PC-9 (cell line): ENCODE measurements at regions not wholly inside any gene's neighbourhood (a gene's known extent, or its start where the extent isn't known, plus 50 kb on each side); places are given as distances from the start of the nearest gene placed in this dataset.

Experiments used
- BruUV-seq: library from RNA; stranded (reverse); fragments of 400-500 nt; replicated peaks from 2 replicates; lab custom pipeline; 2021; lab: Mats Ljungman, UMichigan
- CTCF ChIA-PET: fragments of 300-600 bp; sonication (Branson Sonifier 250); formaldehyde crosslinking; loops from one replicate; lab custom pipeline; 2022; ENCODE audit warnings: antibody characterized with exemption; lab: Charles Lee
- POLR2A ChIA-PET: fragments of 300-600 bp; sonication (Branson Sonifier 250); formaldehyde crosslinking; loops from one replicate; lab custom pipeline; 2022; ENCODE audit warnings: antibody characterized with exemption; ENCODE audit not compliant: unreplicated experiment; lab: Charles Lee
- DNase-seq, 2 experiments: peaks; one replicate each; pipeline versions ENCODE4 v3.0.0 to v3.0.0-alpha.2; 2015 to 2022; ENCODE audit warnings: mixed read lengths in 1 of 2
- H2AFZ ChIP-seq: fragments of 200-600 bp; sonication (generic); 2 replicates; pipeline ENCODE4 v1.8.1; 2017; ENCODE audit warnings: antibody characterized with exemption
- H3F3A ChIP-seq: fragments of 200-600 bp; sonication (generic); 2 replicates; pipeline ENCODE4 v1.8.1; 2017; ENCODE audit warnings: antibody characterized with exemption, mild to moderate bottlenecking, low read depth; ENCODE audit not compliant: insufficient read depth
- H3K27ac ChIP-seq: fragments of 200-600 bp; sonication (generic); 2 replicates; pipeline ENCODE4 v1.6.1; 2016; ENCODE audit warnings: mixed run types
- H3K27me3 ChIP-seq: fragments of 200-600 bp; sonication (generic); 2 replicates; pipeline ENCODE4 v1.6.1; 2016; ENCODE audit warnings: low read depth, mixed run types; ENCODE audit not compliant: insufficient read depth
- H3K36me3 ChIP-seq: fragments of 200-600 bp; sonication (generic); 2 replicates; pipeline ENCODE4 v1.6.1; 2016; ENCODE audit warnings: low read depth, mixed run types
- H3K4me1 ChIP-seq: fragments of 200-600 bp; sonication (generic); replicated peaks from 2 replicates; pipeline ENCODE4 v1.6.1; 2016; ENCODE audit warnings: mixed run types; ENCODE audit not compliant: insufficient read depth
- H3K4me2 ChIP-seq: fragments of 200-600 bp; sonication (generic); 2 replicates; pipeline ENCODE4 v1.6.1; 2017; ENCODE audit warnings: mixed run types
- H3K4me3 ChIP-seq: fragments of 200-600 bp; sonication (generic); 2 replicates; pipeline ENCODE4 v1.6.1; 2016; ENCODE audit warnings: mixed run types
- H3K79me2 ChIP-seq: fragments of 200-600 bp; sonication (generic); 2 replicates; pipeline ENCODE4 v1.6.1; 2017; ENCODE audit warnings: low read depth, mixed run types
- H3K9me2 ChIP-seq: fragments of 200-600 bp; sonication (generic); 2 replicates; pipeline ENCODE4 v1.8.1; 2017; ENCODE audit warnings: mild to moderate bottlenecking; ENCODE audit not compliant: insufficient read depth
- H3K9me3 ChIP-seq: fragments of 200-600 bp; sonication (generic); 2 replicates; pipeline ENCODE4 v1.8.1; 2016; ENCODE audit warnings: low read depth; ENCODE audit not compliant: insufficient read depth
- H4K20me1 ChIP-seq: fragments of 200-600 bp; sonication (generic); 2 replicates; pipeline ENCODE4 v1.8.1; 2017; ENCODE audit not compliant: insufficient read depth
- EZH2 ChIP-seq: fragments of 200-600 bp; sonication (generic); IDR thresholded peaks from 2 replicates; pipeline ENCODE4 v1.8.0; 2017; ENCODE audit warnings: antibody characterized with exemption, low read depth
- intact Hi-C: fragments of 100-400 bp; cut with micrococcal nuclease; formaldehyde crosslinking; loops from one replicate; pipeline ENCODE4 v1.10.0; 2022; ENCODE audit not compliant: unreplicated experiment
- TF ChIP-seq, protein P1 (sequence below): fragments of 200-600 bp; sonication (generic); conservative IDR thresholded peaks from 2 replicates; pipeline ENCODE4 v1.6.1; 2017; ENCODE audit warnings: mixed run types, antibody characterized with exemption, mild to moderate bottlenecking, moderate library complexity

DNA sequence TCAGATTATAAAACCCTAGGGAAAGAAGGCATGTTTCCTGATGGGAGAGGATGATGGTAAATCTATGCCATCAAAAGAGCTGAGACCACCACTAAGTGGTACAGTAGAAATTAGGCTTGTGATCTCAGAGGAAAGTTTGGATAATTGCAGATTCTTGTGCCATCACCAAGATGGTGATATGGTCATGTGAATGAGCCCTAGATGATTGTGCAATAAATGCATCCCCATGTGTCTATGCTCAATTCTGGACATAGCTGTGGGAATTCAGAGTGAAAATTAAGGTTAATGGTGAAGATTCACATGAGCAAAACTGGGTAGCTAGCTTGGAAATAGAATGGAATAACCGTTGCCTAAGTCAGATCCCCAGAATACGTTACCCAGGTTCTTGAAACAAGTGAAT is 496.1 kb upstream of the FSIP2 start:
- intact Hi-C loops, result no loop called here
- H3K4me1 ChIP-seq, result no peaks in the 10 kb centered on the region
- no peaks in the 10 kb centered on the region for H4K20me1 ChIP-seq
- no peak for DNase-seq
- TF ChIP-seq, protein P1, sequence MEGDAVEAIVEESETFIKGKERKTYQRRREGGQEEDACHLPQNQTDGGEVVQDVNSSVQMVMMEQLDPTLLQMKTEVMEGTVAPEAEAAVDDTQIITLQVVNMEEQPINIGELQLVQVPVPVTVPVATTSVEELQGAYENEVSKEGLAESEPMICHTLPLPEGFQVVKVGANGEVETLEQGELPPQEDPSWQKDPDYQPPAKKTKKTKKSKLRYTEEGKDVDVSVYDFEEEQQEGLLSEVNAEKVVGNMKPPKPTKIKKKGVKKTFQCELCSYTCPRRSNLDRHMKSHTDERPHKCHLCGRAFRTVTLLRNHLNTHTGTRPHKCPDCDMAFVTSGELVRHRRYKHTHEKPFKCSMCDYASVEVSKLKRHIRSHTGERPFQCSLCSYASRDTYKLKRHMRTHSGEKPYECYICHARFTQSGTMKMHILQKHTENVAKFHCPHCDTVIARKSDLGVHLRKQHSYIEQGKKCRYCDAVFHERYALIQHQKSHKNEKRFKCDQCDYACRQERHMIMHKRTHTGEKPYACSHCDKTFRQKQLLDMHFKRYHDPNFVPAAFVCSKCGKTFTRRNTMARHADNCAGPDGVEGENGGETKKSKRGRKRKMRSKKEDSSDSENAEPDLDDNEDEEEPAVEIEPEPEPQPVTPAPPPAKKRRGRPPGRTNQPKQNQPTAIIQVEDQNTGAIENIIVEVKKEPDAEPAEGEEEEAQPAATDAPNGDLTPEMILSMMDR, result no peak
- TF ChIP-seq EZH2, result no peak
- ChIA-PET POLR2A (no interaction called here), CTCF (no interaction called here)
- no peak overlapping the region for H3K27ac ChIP-seq
- H3F3A ChIP-seq, result no peaks in the 10 kb centered on the region
- H3K4me2 ChIP-seq, result no peak overlapping the region
- H2AFZ ChIP-seq, result no peak overlapping the region
- no peaks in the 10 kb centered on the region for H3K27me3 ChIP-seq
- H3K36me3 ChIP-seq, result no peaks in the 10 kb centered on the region
- H3K9me2 ChIP-seq, result no peaks in the 10 kb centered on the region
- H3K79me2 ChIP-seq, result no peaks in the 10 kb centered on the region
- no peaks in the 10 kb centered on the region for H3K9me3 ChIP-seq
- no TSS peak for BruUV-seq
- no peak overlapping the region for H3K4me3 ChIP-seq

DNA sequence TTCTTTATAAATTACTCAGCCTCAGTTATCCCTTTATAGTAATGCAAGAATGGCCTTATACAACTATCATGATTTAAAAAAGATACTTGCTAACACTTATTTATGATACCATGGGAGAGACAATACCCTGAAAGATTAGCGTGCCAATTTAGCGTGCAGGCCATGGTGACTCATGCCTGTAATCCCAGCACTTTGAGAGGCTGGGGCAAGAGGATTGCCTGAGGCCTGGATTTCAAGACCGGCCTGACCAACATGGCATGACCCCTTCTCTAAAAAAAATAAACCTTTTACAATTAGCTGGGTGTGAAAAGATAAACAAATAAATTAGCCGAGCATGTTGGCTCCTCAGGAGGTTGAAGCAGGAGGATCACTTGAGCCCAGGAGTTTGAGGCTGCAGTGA is 493.4 kb upstream of the FSIP2 start:
- intact Hi-C loops, result no loop called here
- H3K4me1 ChIP-seq, result no peaks in the 10 kb centered on the region
- TF ChIP-seq EZH2, result no peak
- TF ChIP-seq, protein P1, result no peak
- no peak overlapping the region for H3K27ac ChIP-seq
- H3K9me2 ChIP-seq, result no peaks in the 10 kb centered on the region
- no peaks in the 10 kb centered on the region for H3K36me3 ChIP-seq
- no TSS peak for BruUV-seq
- H2AFZ ChIP-seq, result no peak overlapping the region
- H3K27me3 ChIP-seq, result no peaks in the 10 kb centered on the region
- H3K4me3 ChIP-seq, result no peak overlapping the region
- H3K4me2 ChIP-seq, result no peak overlapping the region
- ChIA-PET CTCF (no interaction called here), POLR2A (no interaction called here)
- no peaks in the 10 kb centered on the region for H3K79me2 ChIP-seq
- H3F3A ChIP-seq, result no peaks in the 10 kb centered on the region
- no peaks in the 10 kb centered on the region for H3K9me3 ChIP-seq
- DNase-seq, result no peak
- no peaks in the 10 kb centered on the region for H4K20me1 ChIP-seq

GRCh38 chr2:185245806-185246205 is 492.8 kb upstream of the FSIP2 start:
- no peak overlapping the region for H2AFZ ChIP-seq
- no peaks in the 10 kb centered on the region for H3K9me2 ChIP-seq
- TF ChIP-seq, protein P1, result no peak
- no peak for TF ChIP-seq EZH2
- no peaks in the 10 kb centered on the region for H3F3A ChIP-seq
- no peaks in the 10 kb centered on the region for H4K20me1 ChIP-seq
- intact Hi-C loops, result no loop called here
- no peak overlapping the region for H3K4me2 ChIP-seq
- no TSS peak for BruUV-seq
- POLR2A ChIA-PET, result no interaction called here
- H3K27me3 ChIP-seq, result no peaks in the 10 kb centered on the region
- H3K27ac ChIP-seq, result no peak overlapping the region
- CTCF ChIA-PET, result no interaction called here
- H3K4me3 ChIP-seq, result no peak overlapping the region
- no peaks in the 10 kb centered on the region for H3K79me2 ChIP-seq
- H3K4me1 ChIP-seq, result no peaks in the 10 kb centered on the region
- DNase-seq, result no peak
- no peaks in the 10 kb centered on the region for H3K9me3 ChIP-seq
- no peaks in the 10 kb centered on the region for H3K36me3 ChIP-seq
